Transverse colon (tissue), 4 donors: ENCODE measurements at regions not wholly inside any gene's neighbourhood (a gene's known extent, or its start where the extent isn't known, plus 50 kb on each side); places are given as distances from the start of the nearest gene placed in this dataset.

Source experiments
- DNase-seq: peaks from one replicate; pipeline ENCODE4 v3.0.0-alpha.2; 2019
- H3K27ac ChIP-seq, 4 donors: fragments of 200-600 bp; sonication (generic); 2 replicates each; pipeline ENCODE4 v1.5.1; 2016 to 2018; ENCODE audit warnings: inconsistent platforms in 4 of 4
- H3K27me3 ChIP-seq: fragments of 200-600 bp; sonication (generic); 2 replicates; pipeline ENCODE4 v1.5.1; 2017; ENCODE audit warnings: inconsistent platforms
- H3K36me3 ChIP-seq, 4 donors: fragments of 200-600 bp; sonication (generic); 2 replicates each; pipeline ENCODE4 v1.5.1; 2017 to 2019; ENCODE audit warnings: inconsistent platforms in 4 of 4
- H3K4me1 ChIP-seq, 4 donors: fragments of 200-600 bp; sonication (generic); 2 replicates each; pipeline ENCODE4 v1.5.1; 2017 to 2020; ENCODE audit warnings: inconsistent platforms in 4 of 4
- H3K4me3 ChIP-seq, 4 donors: fragments of 200-600 bp; sonication (generic); 1 replicate in 1 of 4; 2 replicates in 3 of 4; pipeline versions ENCODE4 v1.5.1 to v1.6.1; 2017 to 2019; ENCODE audit warnings: inconsistent platforms in 4 of 4
- H3K9me3 ChIP-seq, 2 donors: fragments of 200-600 bp; sonication (generic); 2 replicates each; pipeline ENCODE4 v1.5.1; 2017 to 2019; ENCODE audit warnings: inconsistent platforms in 2 of 2
- CTCF ChIP-seq, 5 experiments: fragments of 200-600 bp in 3 of 5; fragments of 450-650 bp in 2 of 5; sonication (generic) in 3 of 5; IDR thresholded peaks; 1 replicate in 2 of 5; 2 replicates in 3 of 5; pipeline ENCODE4 v1.5.1; 2016 to 2017; ENCODE audit warnings: antibody characterized with exemption in 5 of 5, inconsistent platforms in 3 of 5, mild to moderate bottlenecking in 2 of 5, moderate library complexity in 1 of 5
- EP300 ChIP-seq: sonication (generic); formaldehyde crosslinking; IDR thresholded peaks from one replicate; pipeline ENCODE4 v1.6.1; 2017; ENCODE audit warnings: antibody characterized with exemption, low read depth
- POLR2A ChIP-seq: fragments of 450-650 bp; IDR thresholded peaks from one replicate; pipeline ENCODE4 v1.6.1; 2016; ENCODE audit warnings: antibody characterized with exemption, mild to moderate bottlenecking, moderate library complexity
- POLR2AphosphoS5 ChIP-seq, 3 donors: sonication (generic); formaldehyde crosslinking; IDR thresholded peaks; one replicate each; pipeline ENCODE4 v1.6.1; 2016; ENCODE audit warnings: antibody characterized with exemption in 3 of 3
- WGBS, 2 donors: methylation state at CpG; one replicate each; pipeline ENCODE4 v1.1.5; 2018; ENCODE audit warnings: low coverage in 1 of 2; 5-methylcytosine and 5-hydroxymethylcytosine counted together
- in situ Hi-C, 4 donors: fragments of 200-750 bp; cut with MboI; loops; one replicate each; pipeline versions ENCODE4 v1.15.0 to v1.15.1; 2017; ENCODE audit warnings: low sequenced_read_pairs in 3 of 4, low pct_ligation_motif_present in 1 of 4, low pct_unique_long_range_greater_than_20kb in 1 of 4
- intact Hi-C: fragments of 100-400 bp; cut with DNase I; formaldehyde crosslinking; loops from one replicate; pipeline ENCODE4 v1.15.1; 2023; ENCODE audit warnings: low total_unique reads

DNA sequence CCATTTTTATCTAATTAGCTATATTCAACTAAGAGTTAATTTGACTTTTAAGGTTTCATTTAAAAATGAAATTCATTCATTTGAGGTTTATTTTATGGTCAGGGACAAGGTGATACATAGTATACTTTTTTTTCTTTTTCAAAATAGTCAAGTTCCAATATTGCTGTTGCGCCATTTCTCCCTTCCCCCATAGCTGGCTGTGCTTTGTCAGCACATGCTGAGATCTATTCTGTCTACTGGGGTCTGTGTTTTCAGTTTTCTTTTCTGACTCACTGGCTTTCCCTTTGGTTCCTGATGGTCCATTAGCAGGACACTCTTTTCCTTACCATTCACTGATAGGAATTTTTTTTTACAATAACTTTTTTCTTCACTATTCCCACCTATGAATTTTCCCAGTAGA is 336.4 kb upstream of the TMEM229A start:
- Histone ChIP-seq H3K9me3 (no peaks in the 10 kb centered on the region), H3K36me3 (no peaks in the 10 kb centered on the region), H3K27ac (no peak overlapping the region), H3K4me3 (no peak overlapping the region), H3K4me1 (no peaks in the 10 kb centered on the region), H3K27me3 (no peaks in the 10 kb centered on the region)
- 92 to 100% methylated on average over 1 of the region's 1 CpG for WGBS, 2 donors
- intact Hi-C loops (no loop called here), in situ Hi-C loops (no loop called here)
- DNase-seq = no peak
- TF ChIP-seq EP300 (no peak), POLR2A (no peak), POLR2AphosphoS5 (IDR thresholded peaks at IDR 0.05) (no peak), CTCF (IDR thresholded peaks at IDR 0.05) (no peak)

DNA sequence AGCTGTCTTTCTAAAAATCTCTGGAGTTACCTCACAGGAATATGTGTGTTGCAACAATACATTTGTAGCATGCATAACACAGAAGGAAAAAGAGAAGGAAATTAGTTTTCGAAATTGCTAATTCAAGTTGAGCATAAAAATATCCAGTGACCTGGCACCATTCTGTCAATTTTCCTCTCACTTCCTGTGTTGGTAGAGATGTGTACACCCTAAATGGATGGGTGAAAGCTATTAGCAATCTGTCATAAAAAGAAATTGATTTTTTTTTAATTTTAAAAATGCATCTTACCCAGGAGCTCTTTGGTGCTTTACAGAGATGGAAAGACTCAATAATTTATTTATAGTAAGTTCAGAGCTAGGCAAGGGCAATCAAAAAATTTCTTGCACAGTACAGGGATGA is 333.3 kb upstream of the TMEM229A start:
- Histone ChIP-seq H3K9me3 (no peaks in the 10 kb centered on the region), H3K36me3 (no peaks in the 10 kb centered on the region), H3K4me1 (no peaks in the 10 kb centered on the region), H3K4me3 (no peak overlapping the region), H3K27ac (no peak overlapping the region), H3K27me3 (no peaks in the 10 kb centered on the region)
- WGBS, 2 donors = 69 to 71% methylated on average over 1 of the region's 1 CpG
- TF ChIP-seq POLR2A (no peak), CTCF (IDR thresholded peaks at IDR 0.05) (no peak), POLR2AphosphoS5 (IDR thresholded peaks at IDR 0.05) (no peak), EP300 (no peak)
- in situ Hi-C loops = no loop called here
- intact Hi-C loops = no loop called here
- no peak for DNase-seq

DNA sequence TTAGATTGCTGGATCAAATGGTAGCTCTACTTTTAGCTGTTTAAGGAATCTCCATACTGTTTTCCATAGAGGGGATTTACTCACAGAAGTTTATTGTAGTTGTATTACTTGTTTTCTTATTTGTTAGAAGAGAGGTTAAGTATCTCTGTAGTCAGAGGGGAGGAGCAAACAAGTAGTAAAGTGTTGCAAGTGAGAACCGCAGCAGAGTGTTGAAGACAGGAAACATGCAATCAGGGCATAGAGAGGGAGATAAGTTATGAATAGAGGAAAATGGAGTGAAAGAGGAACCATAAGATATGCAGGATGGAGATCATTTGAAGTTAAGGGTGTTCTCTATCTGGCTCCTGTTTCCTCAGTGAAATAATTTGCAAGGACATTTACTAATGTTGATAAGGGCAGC is 331.4 kb upstream of the TMEM229A start:
- intact Hi-C loops (no loop called here), in situ Hi-C loops (no loop called here)
- Histone ChIP-seq H3K27ac (no peak overlapping the region), H3K4me3 (no peak overlapping the region), H3K36me3 (no peaks in the 10 kb centered on the region), H3K4me1 (no peaks in the 10 kb centered on the region), H3K27me3 (no peaks in the 10 kb centered on the region), H3K9me3 (no peaks in the 10 kb centered on the region)
- no peak for TF ChIP-seq CTCF (IDR thresholded peaks at IDR 0.05)
- no peak for TF ChIP-seq POLR2A
- TF ChIP-seq POLR2AphosphoS5 (IDR thresholded peaks at IDR 0.05) = no peak
- 50 to 100% methylated on average over 1 of the region's 1 CpG for WGBS, 2 donors
- no peak for DNase-seq

- Histone ChIP-seq H3K36me3 (no peaks in the 10 kb centered on the region), H3K27me3 (no peaks in the 10 kb centered on the region), H3K4me3 (no peak overlapping the region), H3K4me1 (no peaks in the 10 kb centered on the region), H3K9me3 (no peaks in the 10 kb centered on the region), H3K27ac (no peak overlapping the region)
- in situ Hi-C loops = no loop called here
- intact Hi-C loops = no loop called here
- TF ChIP-seq POLR2A = no peak
- TF ChIP-seq EP300 = no peak
- TF ChIP-seq POLR2AphosphoS5 (IDR thresholded peaks at IDR 0.05) = no peak
- no peak for TF ChIP-seq CTCF (IDR thresholded peaks at IDR 0.05)
- no peak for DNase-seq
Observed at GRCh38 chr7:124354201-124354600, 321.3 kb upstream of the TMEM229A start.
